K562 (cell line): ENCODE measurements at regions not wholly inside any gene's neighbourhood (a gene's known extent, or its start where the extent isn't known, plus 50 kb on each side); places are given as distances from the start of the nearest gene placed in this dataset.

Experiments
- ATAC-seq: fragments of 200-7000 bp; cut with Tn5 transposase; 3 replicates; pipeline ENCODE4 v1.9.1; 2020; ENCODE audit warnings: moderate library complexity
- BruUV-seq: library from RNA; stranded (reverse); fragments of 400-500 nt; replicated peaks from 2 replicates; lab custom pipeline; 2021; lab: Mats Ljungman, UMichigan
- CTCF ChIA-PET: fragments of 300-600 bp; formaldehyde crosslinking; extraction: SDS; loops from one replicate; lab custom pipeline; 2021; ENCODE audit warnings: low intra/inter-chr PET ratio; lab: Yijun Ruan, JAX
- POLR2A ChIA-PET: fragments of 300-600, 350-650 bp; sonication (Branson Sonifier 250); formaldehyde crosslinking; extraction: SDS; loops from one replicate; lab custom pipeline; 2021; ENCODE audit warnings: antibody characterized with exemption, inconsistent platforms; lab: Yijun Ruan, JAX
- DNase-seq, 4 experiments: peaks; one replicate each; pipeline versions ENCODE4 v3.0.0 to v3.0.0-alpha.2; 2011 to 2018; ENCODE audit warnings: low spot score in 3 of 4, mixed read lengths in 3 of 4; ENCODE audit errors: extremely low read depth in 1 of 4
- FAIRE-seq: peaks from 2 replicates; lab custom pipeline; 2011; peaks lifted over from hg19 to GRCh38; lab: Jason Lieb, UNC
- H2AFZ ChIP-seq: 2 replicates; pipeline ENCODE4 v1.6.0; 2011; ENCODE audit warnings: low read depth, low read length, control low read depth, inconsistent platforms
- H3K27ac ChIP-seq: fragments of 200-600 bp; 3 replicates; pipeline ENCODE4 v1.8.0; 2011; ENCODE audit warnings: low read depth, mild to moderate bottlenecking, control low read depth, inconsistent platforms, low read length, moderate library complexity, mixed read lengths; ENCODE audit errors: extremely low read depth
- H3K27me3 ChIP-seq, 2 experiments: fragments of 300-600 bp in 1 of 2; 2 replicates in 1 of 2; 3 replicates in 1 of 2; pipeline versions ENCODE4 v1.6.0 to v1.8.0; 2011; ENCODE audit warnings: inconsistent platforms in 2 of 2, low read length in 2 of 2, mild to moderate bottlenecking in 1 of 2, mixed read lengths in 1 of 2, moderate library complexity in 1 of 2; ENCODE audit not compliant: control insufficient read depth in 2 of 2, insufficient read depth in 2 of 2
- H3K36me3 ChIP-seq: fragments of 300-600 bp; 3 replicates; pipeline ENCODE4 v1.8.0; 2011; ENCODE audit warnings: mild to moderate bottlenecking, low read length, inconsistent platforms; ENCODE audit not compliant: control insufficient read depth, insufficient read depth
- H3K4me1 ChIP-seq, 2 experiments: fragments of 200-600 bp in 1 of 2; replicated peaks in 1 of 2; 2 replicates in 1 of 2; 3 replicates in 1 of 2; pipeline versions ENCODE4 v1.5.1 to v1.8.0; 2011; ENCODE audit warnings: inconsistent platforms in 2 of 2, low read length in 2 of 2, mild to moderate bottlenecking in 1 of 2, mixed read lengths in 1 of 2, moderate library complexity in 1 of 2; ENCODE audit not compliant: control insufficient read depth in 2 of 2, insufficient read depth in 2 of 2
- H3K4me2 ChIP-seq: 2 replicates; pipeline ENCODE4 v1.6.1; 2011; ENCODE audit warnings: low read length, control low read depth, inconsistent platforms, mixed read lengths; ENCODE audit not compliant: insufficient read depth
- H3K4me3 ChIP-seq: fragments of 200-600 bp; sonication (generic), shearing (Covaris generic); 2 replicates; pipeline ENCODE4 v1.5.1; 2016; ENCODE audit warnings: control low read depth, inconsistent platforms
- H3K79me2 ChIP-seq: fragments of 200-600 bp; 3 replicates; pipeline ENCODE4 v1.8.0; 2011; ENCODE audit warnings: low read length, inconsistent platforms; ENCODE audit not compliant: control insufficient read depth, insufficient read depth
- H3K9ac ChIP-seq, 2 experiments: 2 replicates each; pipeline versions ENCODE4 v1.6.0 to v1.6.1; 2011; ENCODE audit warnings: low read depth in 2 of 2, low read length in 2 of 2, control low read depth in 1 of 2, inconsistent platforms in 1 of 2, mild to moderate bottlenecking in 1 of 2, mixed read lengths in 1 of 2; ENCODE audit not compliant: insufficient read depth in 1 of 2
- H3K9me1 ChIP-seq: one replicate; pipeline ENCODE4 v1.6.0; 2011; ENCODE audit warnings: inconsistent platforms, mild to moderate bottlenecking, low read length, moderate library complexity; ENCODE audit not compliant: control insufficient read depth, insufficient read depth
- H3K9me3 ChIP-seq: replicated peaks from 2 replicates; pipeline ENCODE4 v1.5.1; 2011; ENCODE audit warnings: low read depth, low read length, inconsistent platforms; ENCODE audit not compliant: control insufficient read depth, insufficient read depth
- H4K20me1 ChIP-seq: replicated peaks from 2 replicates; pipeline ENCODE4 v1.6.1; 2011; ENCODE audit warnings: low read length, inconsistent platforms, mixed read lengths; ENCODE audit not compliant: control insufficient read depth, insufficient read depth
- C11orf30 ChIP-seq: fragments of 450-650 bp; IDR thresholded peaks from 2 replicates; pipeline ENCODE4 v1.6.1; 2016; ENCODE audit warnings: low read depth, mild to moderate bottlenecking
- CEBPG ChIP-seq, 3 experiments: fragments of 200-800 bp in 1 of 3; sonication (Bioruptor generic) in 1 of 3; sonication (generic) in 1 of 3; formaldehyde crosslinking in 1 of 3; IDR thresholded peaks in 2 of 3; conservative IDR thresholded peaks in 1 of 3; 2 replicates each; pipeline versions ENCODE4 v1.6.1 to v1.8.0; 2016 to 2022; ENCODE audit warnings: missing compliant biosample characterization in 2 of 3, missing genetic modification characterization in 2 of 3, mild to moderate bottlenecking in 1 of 3, missing genetic modification reagents in 1 of 3
- ELF4 ChIP-seq: fragments of 450-650 bp; formaldehyde crosslinking; IDR thresholded peaks from 2 replicates; pipeline ENCODE4 v1.4.0; 2022; ENCODE audit warnings: missing genetic modification characterization
- MAFG ChIP-seq: fragments of 450-650 bp; conservative IDR thresholded peaks from 2 replicates; pipeline ENCODE4 v1.6.1; 2016; ENCODE audit warnings: missing genetic modification characterization, missing compliant biosample characterization
- MED1 ChIP-seq: sonication (generic); formaldehyde crosslinking; IDR thresholded peaks from 2 replicates; pipeline ENCODE4 v1.8.1; 2023; ENCODE audit warnings: missing genetic modification reagents, borderline replicate concordance
- PCBP1 ChIP-seq: fragments of 200-400 bp; formaldehyde crosslinking; IDR thresholded peaks from 2 replicates; pipeline ENCODE4 v1.6.1; 2018; ENCODE audit warnings: mild to moderate bottlenecking, low read depth, low read length; ENCODE audit not compliant: poor library complexity, severe bottlenecking
- SIX5 ChIP-seq, 2 experiments: IDR thresholded peaks; 2 replicates each; pipeline ENCODE4 v1.6.1; 2011; ENCODE audit warnings: low read length in 2 of 2, borderline replicate concordance in 1 of 2, low read depth in 1 of 2, mild to moderate bottlenecking in 1 of 2, moderate library complexity in 1 of 2; ENCODE audit not compliant: insufficient read depth in 1 of 2
- SNRNP70 ChIP-seq: fragments of 200-400 bp; formaldehyde crosslinking; optimal IDR thresholded peaks from 2 replicates; pipeline ENCODE3; 2017; ENCODE audit warnings: low read depth, low read length
- SRSF9 ChIP-seq: fragments of 200-400 bp; formaldehyde crosslinking; IDR thresholded peaks from 2 replicates; pipeline ENCODE4 v1.6.1; 2017; ENCODE audit warnings: low read depth, low read length, borderline replicate concordance
- ZBED1 ChIP-seq: IDR thresholded peaks from 2 replicates; pipeline ENCODE4 v1.6.1; 2014
- ZNF316 ChIP-seq: fragments of 450-650 bp; IDR thresholded peaks from 2 replicates; pipeline ENCODE4 v1.6.1; 2016
- ZNF507 ChIP-seq: conservative IDR thresholded peaks from 2 replicates; pipeline ENCODE4 v1.6.1; 2017; ENCODE audit warnings: missing genetic modification characterization, missing compliant biosample characterization
- WGBS: fragments of 100-300 bp; shearing (Covaris generic); methylation state at CpG from one replicate; pipeline ENCODE4 v1.1.6; 2016; ENCODE audit warnings: low coverage, mixed read lengths; ENCODE audit not compliant: insufficient coverage; ENCODE audit errors: missing lambda C conversion rate; 5-methylcytosine and 5-hydroxymethylcytosine counted together
- in situ Hi-C: fragments of 300-500 bp; cut with MboI; formaldehyde crosslinking; loops from 4 replicates; pipeline ENCODE4 v1.15.0; 2018; ENCODE audit warnings: inconsistent platforms, mixed read lengths
- intact Hi-C: fragments of 100-400 bp; cut with micrococcal nuclease; formaldehyde crosslinking; loops from 2 replicates; pipeline ENCODE4 v1.14.2; 2022
- TF ChIP-seq, protein P1 (sequence below): sonication (generic); formaldehyde crosslinking; IDR thresholded peaks from 2 replicates; pipeline ENCODE4 v1.8.0; 2022; ENCODE audit warnings: missing genetic modification reagents, mild to moderate bottlenecking, borderline replicate concordance

DNA sequence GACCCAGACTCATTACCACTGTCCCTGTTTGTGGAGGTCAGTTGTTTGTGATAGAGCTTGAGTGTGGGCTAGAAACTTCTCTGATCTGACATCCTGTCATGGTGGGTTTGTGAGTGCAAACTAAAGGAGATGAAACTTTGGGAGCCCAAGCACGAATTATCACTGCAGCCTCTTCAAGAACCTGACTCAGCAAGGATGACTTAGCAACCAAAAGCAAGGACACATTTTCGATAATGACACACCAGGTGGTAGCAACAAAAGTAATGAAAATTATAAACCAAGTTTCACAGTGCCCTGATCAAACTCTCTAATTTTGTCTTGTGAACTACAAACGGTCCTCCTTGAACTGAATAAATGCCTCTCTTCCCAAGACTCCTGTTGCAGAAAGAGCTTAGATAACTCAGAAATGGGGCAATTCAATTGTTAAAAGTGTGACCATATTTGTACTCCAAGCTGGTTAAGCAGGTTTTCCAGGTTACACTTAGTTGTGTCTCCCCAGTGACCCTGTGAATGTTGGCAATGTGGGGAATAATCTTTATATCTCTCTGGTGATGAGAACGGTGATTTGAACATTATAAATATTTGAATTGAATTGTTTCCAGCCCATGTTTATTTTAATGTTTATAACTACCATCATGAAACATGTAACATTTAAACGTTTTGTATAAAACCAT lies 52.6 kb upstream of the ATP8A1 start:
- no peak for DNase-seq
- Histone ChIP-seq H3K4me1 (no peaks in the 10 kb centered on the region), H3K36me3 (no peaks in the 10 kb centered on the region), H3K4me3 (no peak overlapping the region), H3K79me2 (no peaks in the 10 kb centered on the region), H3K27me3 (no peaks in the 10 kb centered on the region), H3K9ac (no peak overlapping the region), H3K4me2 (no peak overlapping the region), H4K20me1 (no peaks in the 10 kb centered on the region), H3K9me3 (no peaks in the 10 kb centered on the region), H2AFZ (no peak overlapping the region), H3K9me1 (no peaks in the 10 kb centered on the region), H3K27ac (no peak overlapping the region)
- CTCF ChIA-PET = no interaction called here
- WGBS = 1% methylated on average over 5 of the region's 5 CpGs
- POLR2A ChIA-PET = no interaction called here
- no TSS peak for BruUV-seq
- TF ChIP-seq PCBP1 = no peak
- TF ChIP-seq SNRNP70 = no peak
- TF ChIP-seq MAFG (tag) = 0 out of 2 replicates have a peak, but pooled peaks have one; percentile 17
- no peak for TF ChIP-seq MED1 (CRISPR knock-in tag)
- TF ChIP-seq C11orf30 = peak; percentile 61; the same call in 1 of the 2 replicates
- peak; percentile 66 for TF ChIP-seq ZNF316
- no peak for FAIRE-seq
- intact Hi-C loops (no loop called here), in situ Hi-C loops (no loop called here)
- no peak for ATAC-seq

DNA sequence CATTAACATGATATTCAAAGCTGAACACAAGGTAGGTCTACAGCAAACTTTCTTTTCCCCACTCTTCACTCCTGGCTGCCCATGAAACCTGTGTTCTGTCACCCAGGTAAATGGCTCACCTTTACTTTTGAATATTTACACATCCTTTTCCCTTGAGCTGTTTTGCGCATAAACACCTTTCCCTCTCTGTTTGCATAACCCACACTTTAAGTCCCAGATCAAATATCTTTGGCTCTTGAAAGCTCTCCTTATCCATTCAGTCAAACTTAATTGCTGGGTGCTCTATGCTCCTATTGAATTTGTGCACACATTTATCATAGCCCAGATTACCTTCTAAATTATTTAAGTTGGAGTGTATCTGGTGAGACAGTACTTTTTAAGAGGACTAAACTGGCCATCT lies 51.7 kb upstream of the ATP8A1 start:
- Histone ChIP-seq H3K9me3 (no peaks in the 10 kb centered on the region), H3K79me2 (no peaks in the 10 kb centered on the region), H3K4me1 (no peaks in the 10 kb centered on the region), H3K4me2 (no peak overlapping the region), H3K4me3 (no peak overlapping the region), H3K27me3 (no peaks in the 10 kb centered on the region), H4K20me1 (no peaks in the 10 kb centered on the region), H3K9me1 (no peaks in the 10 kb centered on the region), H2AFZ (no peak overlapping the region), H3K36me3 (no peaks in the 10 kb centered on the region), H3K9ac (no peak overlapping the region), H3K27ac (no peak overlapping the region)
- POLR2A ChIA-PET = no interaction called here
- no peak for DNase-seq
- CTCF ChIA-PET = no interaction called here
- ATAC-seq = no peak
- intact Hi-C loops = no loop called here
- 27% methylated on average over 1 of the region's 1 CpG for WGBS
- in situ Hi-C loops = no loop called here
- no peak for FAIRE-seq
- BruUV-seq = no TSS peak
- TF ChIP-seq ZBED1 (no peak), CEBPG (CRISPR knock-in tag; IDR thresholded peaks at IDR 0.05) (no peak), CEBPG (tag; conservative IDR thresholded peaks at IDR 0.05 in 1 of 2, IDR thresholded peaks at IDR 0.05 in 1 of 2) (no peak), SIX5 (IDR thresholded peaks at IDR 0.05; ENCODE audit: borderline replicate concordance in 1 of 2, insufficient read depth in 1 of 2, low read depth in 1 of 2, low read length in 2 of 2) (no peak), SRSF9 (no peak), ELF4 (CRISPR knock-in tag) (no peak), ZNF507 (tag) (no peak)
- TF ChIP-seq, protein P1, sequence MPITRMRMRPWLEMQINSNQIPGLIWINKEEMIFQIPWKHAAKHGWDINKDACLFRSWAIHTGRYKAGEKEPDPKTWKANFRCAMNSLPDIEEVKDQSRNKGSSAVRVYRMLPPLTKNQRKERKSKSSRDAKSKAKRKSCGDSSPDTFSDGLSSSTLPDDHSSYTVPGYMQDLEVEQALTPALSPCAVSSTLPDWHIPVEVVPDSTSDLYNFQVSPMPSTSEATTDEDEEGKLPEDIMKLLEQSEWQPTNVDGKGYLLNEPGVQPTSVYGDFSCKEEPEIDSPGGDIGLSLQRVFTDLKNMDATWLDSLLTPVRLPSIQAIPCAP (CRISPR knock-in tag) = no peak
